Sigmoid colon (tissue), 4 donors: ENCODE measurements at regions not wholly inside any gene's neighbourhood (a gene's known extent, or its start where the extent isn't known, plus 50 kb on each side); places are given as distances from the start of the nearest gene placed in this dataset.

Experiments used
- EP300 ChIP-seq, 4 donors: sonication (generic); formaldehyde crosslinking; IDR thresholded peaks; one replicate each; pipeline ENCODE4 v1.6.1; 2017; ENCODE audit warnings: antibody characterized with exemption in 4 of 4
- POLR2A ChIP-seq, 2 donors: fragments of 450-650 bp; IDR thresholded peaks; one replicate each; pipeline ENCODE4 v1.6.1; 2016; ENCODE audit warnings: antibody characterized with exemption in 2 of 2, mild to moderate bottlenecking in 2 of 2, moderate library complexity in 2 of 2
- POLR2AphosphoS5 ChIP-seq, 4 donors: sonication (generic); formaldehyde crosslinking; IDR thresholded peaks; one replicate each; pipeline ENCODE4 v1.6.1; 2017; ENCODE audit warnings: antibody characterized with exemption in 4 of 4
- TF ChIP-seq, protein P1 (sequence below), 4 experiments: fragments of 450-650 bp in 3 of 4; fragments of 200-600 bp in 1 of 4; IDR thresholded peaks; one replicate each; pipeline ENCODE4 v1.5.1; 2016 to 2019; ENCODE audit warnings: antibody characterized with exemption in 4 of 4, mild to moderate bottlenecking in 3 of 4, moderate library complexity in 2 of 4

DNA sequence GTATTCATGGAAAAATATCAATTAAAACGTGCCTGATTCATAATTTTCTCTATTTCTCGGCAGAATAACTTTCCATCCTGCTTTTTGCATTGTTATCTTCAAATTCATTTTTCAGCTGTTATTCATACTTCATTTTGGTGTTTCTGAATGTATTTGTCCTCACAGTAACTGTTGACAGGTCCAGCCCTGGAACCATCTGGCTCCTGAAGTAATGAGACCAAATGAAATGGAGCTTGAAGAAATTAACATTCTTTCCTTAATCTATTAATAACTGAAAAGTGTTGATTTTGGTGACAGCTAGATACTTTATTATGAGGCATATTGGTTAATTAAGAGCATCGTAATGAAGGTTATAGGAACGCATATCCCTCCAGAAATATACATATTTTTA is 257.0 kb upstream of the MINDY3 start:
- TF ChIP-seq, protein P1, sequence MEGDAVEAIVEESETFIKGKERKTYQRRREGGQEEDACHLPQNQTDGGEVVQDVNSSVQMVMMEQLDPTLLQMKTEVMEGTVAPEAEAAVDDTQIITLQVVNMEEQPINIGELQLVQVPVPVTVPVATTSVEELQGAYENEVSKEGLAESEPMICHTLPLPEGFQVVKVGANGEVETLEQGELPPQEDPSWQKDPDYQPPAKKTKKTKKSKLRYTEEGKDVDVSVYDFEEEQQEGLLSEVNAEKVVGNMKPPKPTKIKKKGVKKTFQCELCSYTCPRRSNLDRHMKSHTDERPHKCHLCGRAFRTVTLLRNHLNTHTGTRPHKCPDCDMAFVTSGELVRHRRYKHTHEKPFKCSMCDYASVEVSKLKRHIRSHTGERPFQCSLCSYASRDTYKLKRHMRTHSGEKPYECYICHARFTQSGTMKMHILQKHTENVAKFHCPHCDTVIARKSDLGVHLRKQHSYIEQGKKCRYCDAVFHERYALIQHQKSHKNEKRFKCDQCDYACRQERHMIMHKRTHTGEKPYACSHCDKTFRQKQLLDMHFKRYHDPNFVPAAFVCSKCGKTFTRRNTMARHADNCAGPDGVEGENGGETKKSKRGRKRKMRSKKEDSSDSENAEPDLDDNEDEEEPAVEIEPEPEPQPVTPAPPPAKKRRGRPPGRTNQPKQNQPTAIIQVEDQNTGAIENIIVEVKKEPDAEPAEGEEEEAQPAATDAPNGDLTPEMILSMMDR (IDR thresholded peaks at IDR 0.05) = no peak
- TF ChIP-seq POLR2AphosphoS5 (IDR thresholded peaks at IDR 0.05) (no peak), POLR2A (IDR thresholded peaks at IDR 0.05) (no peak), EP300 (IDR thresholded peaks at IDR 0.05) (no peak)
